Breast epithelium (tissue), 3 donors: ENCODE measurements at regions not wholly inside any gene's neighbourhood (a gene's known extent, or its start where the extent isn't known, plus 50 kb on each side); places are given as distances from the start of the nearest gene placed in this dataset.

Experiments used
- POLR2A ChIP-seq: fragments of 450-650 bp; IDR thresholded peaks from one replicate; pipeline ENCODE4 v1.6.1; 2016; ENCODE audit warnings: antibody characterized with exemption, mild to moderate bottlenecking, moderate library complexity
- TF ChIP-seq, protein P1 (sequence below), 3 donors: fragments of 450-650 bp; IDR thresholded peaks; one replicate each; pipeline ENCODE4 v1.5.1; 2016 to 2017; ENCODE audit warnings: antibody characterized with exemption in 3 of 3, mild to moderate bottlenecking in 3 of 3, moderate library complexity in 3 of 3

GRCh38 chr2:205931388-205931787 is 154.6 kb downstream of the INO80D start:
- TF ChIP-seq, protein P1, sequence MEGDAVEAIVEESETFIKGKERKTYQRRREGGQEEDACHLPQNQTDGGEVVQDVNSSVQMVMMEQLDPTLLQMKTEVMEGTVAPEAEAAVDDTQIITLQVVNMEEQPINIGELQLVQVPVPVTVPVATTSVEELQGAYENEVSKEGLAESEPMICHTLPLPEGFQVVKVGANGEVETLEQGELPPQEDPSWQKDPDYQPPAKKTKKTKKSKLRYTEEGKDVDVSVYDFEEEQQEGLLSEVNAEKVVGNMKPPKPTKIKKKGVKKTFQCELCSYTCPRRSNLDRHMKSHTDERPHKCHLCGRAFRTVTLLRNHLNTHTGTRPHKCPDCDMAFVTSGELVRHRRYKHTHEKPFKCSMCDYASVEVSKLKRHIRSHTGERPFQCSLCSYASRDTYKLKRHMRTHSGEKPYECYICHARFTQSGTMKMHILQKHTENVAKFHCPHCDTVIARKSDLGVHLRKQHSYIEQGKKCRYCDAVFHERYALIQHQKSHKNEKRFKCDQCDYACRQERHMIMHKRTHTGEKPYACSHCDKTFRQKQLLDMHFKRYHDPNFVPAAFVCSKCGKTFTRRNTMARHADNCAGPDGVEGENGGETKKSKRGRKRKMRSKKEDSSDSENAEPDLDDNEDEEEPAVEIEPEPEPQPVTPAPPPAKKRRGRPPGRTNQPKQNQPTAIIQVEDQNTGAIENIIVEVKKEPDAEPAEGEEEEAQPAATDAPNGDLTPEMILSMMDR (IDR thresholded peaks at IDR 0.05) = no peak
- TF ChIP-seq POLR2A = no peak
